Upper lobe of left lung (tissue), 6 donors: ENCODE measurements at regions not wholly inside any gene's neighbourhood (a gene's known extent, or its start where the extent isn't known, plus 50 kb on each side); places are given as distances from the start of the nearest gene placed in this dataset.

Experiments used
- ATAC-seq, 2 donors: fragments of 200-7000 bp; cut with Tn5 transposase; one replicate each; pipeline ENCODE4 v1.9.1; 2022; ENCODE audit warnings: mild to moderate bottlenecking in 2 of 2, moderate library complexity in 2 of 2; ENCODE audit not compliant: low FRiP score in 2 of 2
- DNase-seq, 2 donors: peaks; one replicate each; pipeline ENCODE4 v3.0.0-alpha.2; 2019 to 2020
- H3K27ac ChIP-seq, 4 donors: fragments of 200-600 bp; sonication (generic); one replicate each; pipeline ENCODE4 v1.5.1; 2016 to 2019
- H3K27me3 ChIP-seq, 4 donors: fragments of 200-600 bp; sonication (generic); one replicate each; pipeline ENCODE4 v1.5.1; 2017 to 2019
- H3K36me3 ChIP-seq, 4 donors: fragments of 200-600 bp; sonication (generic); one replicate each; pipeline ENCODE4 v1.5.1; 2016 to 2019
- H3K4me1 ChIP-seq, 4 donors: fragments of 200-600 bp; sonication (generic); one replicate each; pipeline ENCODE4 v1.5.1; 2018 to 2019
- H3K4me3 ChIP-seq, 4 donors: fragments of 200-600 bp; sonication (generic); one replicate each; pipeline ENCODE4 v1.5.1; 2017 to 2019; ENCODE audit warnings: mild to moderate bottlenecking in 2 of 4, moderate library complexity in 1 of 4
- H3K9me3 ChIP-seq, 4 donors: fragments of 200-600 bp; sonication (generic); one replicate each; pipeline ENCODE4 v1.5.1; 2018 to 2019
- CTCF ChIP-seq, 6 experiments: fragments of 450-650 bp in 4 of 6; fragments of 200-600 bp in 2 of 6; sonication (generic) in 2 of 6; IDR thresholded peaks; one replicate each; pipeline ENCODE4 v1.5.1; 2016 to 2019; ENCODE audit warnings: antibody characterized with exemption in 6 of 6
- EP300 ChIP-seq, 4 donors: sonication (generic); formaldehyde crosslinking; IDR thresholded peaks; one replicate each; pipeline ENCODE4 v1.5.1; 2017; ENCODE audit warnings: antibody characterized with exemption in 4 of 4, control low read depth in 2 of 4
- POLR2A ChIP-seq, 4 donors: fragments of 450-650 bp; IDR thresholded peaks; one replicate each; pipeline ENCODE4 v1.5.1; 2016 to 2017; ENCODE audit warnings: antibody characterized with exemption in 4 of 4, mild to moderate bottlenecking in 2 of 4
- POLR2AphosphoS5 ChIP-seq, 2 donors: sonication (generic); formaldehyde crosslinking; IDR thresholded peaks; one replicate each; pipeline ENCODE4 v1.5.1; 2017; ENCODE audit warnings: antibody characterized with exemption in 2 of 2
- WGBS, 2 donors: methylation state at CpG; one replicate each; pipeline ENCODE4 v1.1.5; 2017 to 2018; 5-methylcytosine and 5-hydroxymethylcytosine counted together
- donor health status: DM: no; HTN: no; CAD: no; lungs with moderate emphysema.
- donor health status: DM: no; HTN: yes; CAD: no; lungs with severe emphysema.

GRCh38 chr2:150095361-150096095 lies 391.9 kb downstream of the RND3 start:
- H3K27me3 ChIP-seq, result no peaks in the 10 kb centered on the region
- no peak for TF ChIP-seq CTCF (IDR thresholded peaks at IDR 0.05)
- no peak for TF ChIP-seq POLR2A (IDR thresholded peaks at IDR 0.05)
- TF ChIP-seq EP300 (IDR thresholded peaks at IDR 0.05), result no peak
- TF ChIP-seq POLR2AphosphoS5 (IDR thresholded peaks at IDR 0.05), result no peak
- no peak overlapping the region for H3K4me3 ChIP-seq
- H3K4me1 ChIP-seq, result peaks cover 6 to 11% (median 8%) of the 10 kb centered on the region in 4 donors
- DNase-seq (no peak), ATAC-seq (no peak)
- no peak overlapping the region for H3K27ac ChIP-seq
- H3K9me3 ChIP-seq, result no peaks in the 10 kb centered on the region
- H3K36me3 ChIP-seq, result no peaks in the 10 kb centered on the region
- 48 to 62% methylated on average over 3 of the region's 3 CpGs for WGBS, 2 donors

DNA sequence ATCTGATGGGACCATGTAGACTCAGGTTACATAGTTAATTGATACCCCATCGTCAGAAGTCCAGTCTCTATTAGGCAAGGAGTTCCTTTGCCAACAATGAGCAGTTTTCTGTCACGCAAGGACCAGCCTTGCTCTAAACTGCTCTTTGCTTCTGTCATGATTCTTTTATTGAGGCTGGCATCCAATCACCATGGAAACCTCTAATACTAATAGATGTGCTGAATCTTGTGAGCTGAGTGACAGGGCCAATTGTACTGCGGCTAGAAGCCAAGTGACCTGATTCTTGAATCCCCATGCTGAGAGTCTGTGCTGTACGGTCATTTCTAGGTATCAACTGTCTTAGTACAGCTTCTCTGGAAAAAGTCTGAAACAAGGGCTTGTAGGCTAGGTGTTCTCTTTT lies 395.6 kb downstream of the RND3 start:
- DNase-seq (no peak), ATAC-seq (no peak)
- Histone ChIP-seq H3K4me3 (no peak overlapping the region), H3K9me3 (no peaks in the 10 kb centered on the region), H3K4me1 (no peaks in the 10 kb centered on the region), H3K27me3 (no peaks in the 10 kb centered on the region), H3K27ac (no peak overlapping the region), H3K36me3 (no peaks in the 10 kb centered on the region)
- whole genome bisulfite sequencing, 2 donors, result 92 to 98% methylated on average over 4 of the region's 4 CpGs
- no peak for TF ChIP-seq CTCF (IDR thresholded peaks at IDR 0.05)
- TF ChIP-seq POLR2A (IDR thresholded peaks at IDR 0.05), result no peak
- TF ChIP-seq POLR2AphosphoS5 (IDR thresholded peaks at IDR 0.05), result no peak
- TF ChIP-seq EP300 (IDR thresholded peaks at IDR 0.05), result no peak

- ATAC-seq, result no peak
- H3K9me3 ChIP-seq, result no peaks in the 10 kb centered on the region
- no peaks in the 10 kb centered on the region for H3K4me1 ChIP-seq
- no peak for DNase-seq
- WGBS, 2 donors, result 79 to 86% methylated on average over 1 of the region's 1 CpG
- TF ChIP-seq POLR2A (IDR thresholded peaks at IDR 0.05) (no peak), EP300 (IDR thresholded peaks at IDR 0.05) (no peak), POLR2AphosphoS5 (IDR thresholded peaks at IDR 0.05) (no peak), CTCF (IDR thresholded peaks at IDR 0.05) (no peak)
- H3K36me3 ChIP-seq, result no peaks in the 10 kb centered on the region
- no peak overlapping the region for H3K27ac ChIP-seq
- H3K4me3 ChIP-seq, result no peak overlapping the region
- no peaks in the 10 kb centered on the region for H3K27me3 ChIP-seq
Observed at GRCh38 chr2:150090031-150090430, 397.4 kb downstream of the RND3 start.

GRCh38 chr2:150088538-150088937 lies 398.9 kb downstream of the RND3 start:
- Histone ChIP-seq H3K4me1 (no peaks in the 10 kb centered on the region), H3K27ac (no peak overlapping the region), H3K27me3 (no peaks in the 10 kb centered on the region), H3K4me3 (no peak overlapping the region), H3K36me3 (no peaks in the 10 kb centered on the region), H3K9me3 (no peaks in the 10 kb centered on the region)
- TF ChIP-seq POLR2A (IDR thresholded peaks at IDR 0.05), result no peak
- TF ChIP-seq EP300 (IDR thresholded peaks at IDR 0.05), result no peak
- TF ChIP-seq POLR2AphosphoS5 (IDR thresholded peaks at IDR 0.05), result no peak
- no peak for TF ChIP-seq CTCF (IDR thresholded peaks at IDR 0.05)
- WGBS, 2 donors, result 73 to 92% methylated on average over 3 of the region's 3 CpGs
- no peak for DNase-seq
- ATAC-seq, result no peak

- Histone ChIP-seq H3K4me3 (no peak overlapping the region), H3K9me3 (no peaks in the 10 kb centered on the region), H3K27ac (no peak overlapping the region), H3K4me1 (no peaks in the 10 kb centered on the region), H3K36me3 (no peaks in the 10 kb centered on the region), H3K27me3 (no peaks in the 10 kb centered on the region)
- DNase-seq (no peak), ATAC-seq (no peak)
- 92 to 96% methylated on average over 2 of the region's 2 CpGs for WGBS, 2 donors
- TF ChIP-seq CTCF (IDR thresholded peaks at IDR 0.05), result no peak
- TF ChIP-seq EP300 (IDR thresholded peaks at IDR 0.05), result no peak
- TF ChIP-seq POLR2AphosphoS5 (IDR thresholded peaks at IDR 0.05), result no peak
- no peak for TF ChIP-seq POLR2A (IDR thresholded peaks at IDR 0.05)
Observed at GRCh38 chr2:150085478-150085877, 402.0 kb downstream of the RND3 start.
